Left colon (tissue), 2 donors: ENCODE measurements at regions not wholly inside any gene's neighbourhood (a gene's known extent, or its start where the extent isn't known, plus 50 kb on each side); places are given as distances from the start of the nearest gene placed in this dataset.

Experiments
- ATAC-seq: fragments of 200-7000 bp; cut with Tn5 transposase; one replicate; pipeline ENCODE4 v1.9.1; 2020; ENCODE audit warnings: mild to moderate bottlenecking, moderate library complexity
- DNase-seq, 2 donors: peaks; one replicate each; pipeline ENCODE4 v3.0.0-alpha.2; 2020
- intact Hi-C, 2 donors: fragments of 100-400 bp; cut with DNase I in 1 of 2; cut with micrococcal nuclease in 1 of 2; formaldehyde crosslinking; loops; one replicate each; pipeline versions ENCODE4 v1.11.2 to v1.14.0; 2022; cut with DNase I, micrococcal nuclease
- donor health status: DM: no; HTN: no; CAD: no.
- donor health status: DM: yes; HTN: yes; CAD: no.

DNA sequence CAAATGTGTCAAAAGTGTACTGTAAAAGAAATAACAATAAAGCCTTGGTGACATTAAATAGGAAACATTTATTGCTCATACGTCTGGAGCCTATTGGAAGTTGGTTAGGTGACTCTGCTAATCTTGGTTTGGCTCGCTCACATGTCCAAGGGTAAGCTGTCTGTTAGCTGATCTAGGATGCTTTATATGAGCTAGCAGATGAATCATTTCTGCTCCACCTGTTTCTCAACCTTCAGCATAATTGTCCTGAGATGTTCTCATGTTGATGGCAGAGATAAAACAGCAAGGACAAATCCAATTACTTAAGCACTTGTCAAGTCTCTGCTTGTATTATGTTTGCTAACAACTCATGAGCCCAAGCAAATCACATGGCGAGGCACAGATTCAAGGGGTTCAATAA, 56.0 kb upstream of the CD53 start:
- DNase-seq = no peak
- ATAC-seq = no peak
- intact Hi-C loops = no loop called here

DNA sequence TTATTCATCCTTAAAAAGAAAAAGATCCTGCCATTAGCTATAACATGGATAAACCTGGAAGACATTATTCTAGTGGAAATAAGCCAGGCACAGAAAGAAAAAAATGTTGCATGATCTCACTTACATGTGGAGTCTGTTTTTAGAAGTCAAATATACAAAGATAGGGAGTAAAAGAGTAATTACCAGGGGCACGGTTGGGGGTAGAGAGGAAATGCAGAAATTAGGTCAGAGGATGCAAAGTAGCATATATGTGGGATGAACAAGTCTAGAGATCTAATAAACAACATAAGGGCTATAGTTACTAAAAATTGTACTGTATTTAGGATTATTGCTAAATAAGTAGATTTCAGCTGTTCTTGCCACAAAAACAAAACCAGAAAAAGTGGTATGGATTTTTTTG, 61.4 kb upstream of the CD53 start:
- no peak for DNase-seq
- intact Hi-C loops = no loop called here
- no peak for ATAC-seq

DNA sequence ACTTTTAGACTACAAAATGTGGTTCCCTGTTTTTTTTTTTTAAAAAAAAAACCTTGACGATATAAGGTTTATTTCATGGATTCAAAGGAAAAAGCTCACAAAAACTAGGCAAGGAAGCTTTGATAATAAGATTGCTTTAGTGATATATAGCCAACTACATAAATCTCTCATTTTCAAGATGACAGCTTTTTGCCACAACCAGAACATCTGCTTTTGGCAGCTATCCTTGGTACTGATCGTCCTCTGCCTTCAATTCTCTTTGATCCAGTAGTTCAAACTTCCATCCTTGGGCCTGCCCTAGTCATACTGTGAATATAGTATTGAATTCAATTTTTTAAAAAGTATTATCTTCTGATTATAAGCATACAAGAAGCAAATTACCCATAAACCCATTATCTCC, 72.9 kb upstream of the CD53 start:
- no peak for ATAC-seq
- intact Hi-C loops = no loop called here
- no peak for DNase-seq

DNA sequence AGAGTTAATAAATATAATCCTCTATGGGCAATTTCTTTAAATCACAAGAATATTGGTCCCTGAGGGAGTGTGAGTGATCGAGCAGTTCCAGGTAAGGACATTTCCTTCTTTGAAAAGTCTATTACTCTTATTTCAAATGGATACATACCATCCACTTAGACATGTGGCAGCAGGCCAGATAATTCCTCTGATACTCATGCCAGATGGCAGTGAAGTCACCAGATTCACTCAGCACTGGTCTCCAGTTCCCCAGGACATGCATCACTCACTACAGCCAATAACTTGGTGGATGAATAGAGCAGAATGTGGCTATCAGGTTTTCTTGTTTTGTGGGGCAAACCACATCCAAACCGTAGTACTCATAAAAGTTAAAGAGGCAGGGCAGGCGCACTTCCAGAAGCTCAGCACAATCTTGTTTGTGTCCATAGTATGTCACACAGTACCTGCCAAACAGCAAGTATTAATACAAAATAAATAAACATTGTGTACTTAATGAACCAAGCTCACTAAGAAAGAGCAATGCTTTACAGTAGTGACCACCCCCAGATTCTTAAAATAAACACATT, 74.2 kb upstream of the CD53 start:
- no peak for DNase-seq
- ATAC-seq = no peak
- intact Hi-C loops = no loop called here

DNA sequence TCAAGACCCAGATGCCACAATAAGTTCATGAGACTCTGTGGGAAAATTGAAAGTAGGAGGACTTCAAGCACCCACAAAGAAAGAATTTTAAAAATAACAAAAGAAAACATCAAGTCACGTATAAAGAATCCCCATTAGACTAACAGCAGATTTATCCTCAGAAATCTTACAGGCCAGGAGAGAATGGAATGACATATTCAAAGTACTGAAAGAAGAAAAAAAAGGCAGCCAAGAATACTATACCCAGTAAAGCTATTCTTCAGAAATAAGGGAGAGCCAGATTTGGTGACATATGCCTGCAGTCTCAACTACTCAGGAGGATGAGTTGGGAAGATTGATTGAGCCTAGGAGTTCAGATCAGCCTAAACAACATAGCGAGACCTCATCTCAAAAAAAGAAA, 84.3 kb upstream of the CD53 start:
- intact Hi-C loops = loop anchor here in 1 of 2 donors (10.0 kb wide), 1 partner anchor 244 kb away; no protein-coding TSS in a partner anchor
- ATAC-seq = no peak
- DNase-seq = no peak

DNA sequence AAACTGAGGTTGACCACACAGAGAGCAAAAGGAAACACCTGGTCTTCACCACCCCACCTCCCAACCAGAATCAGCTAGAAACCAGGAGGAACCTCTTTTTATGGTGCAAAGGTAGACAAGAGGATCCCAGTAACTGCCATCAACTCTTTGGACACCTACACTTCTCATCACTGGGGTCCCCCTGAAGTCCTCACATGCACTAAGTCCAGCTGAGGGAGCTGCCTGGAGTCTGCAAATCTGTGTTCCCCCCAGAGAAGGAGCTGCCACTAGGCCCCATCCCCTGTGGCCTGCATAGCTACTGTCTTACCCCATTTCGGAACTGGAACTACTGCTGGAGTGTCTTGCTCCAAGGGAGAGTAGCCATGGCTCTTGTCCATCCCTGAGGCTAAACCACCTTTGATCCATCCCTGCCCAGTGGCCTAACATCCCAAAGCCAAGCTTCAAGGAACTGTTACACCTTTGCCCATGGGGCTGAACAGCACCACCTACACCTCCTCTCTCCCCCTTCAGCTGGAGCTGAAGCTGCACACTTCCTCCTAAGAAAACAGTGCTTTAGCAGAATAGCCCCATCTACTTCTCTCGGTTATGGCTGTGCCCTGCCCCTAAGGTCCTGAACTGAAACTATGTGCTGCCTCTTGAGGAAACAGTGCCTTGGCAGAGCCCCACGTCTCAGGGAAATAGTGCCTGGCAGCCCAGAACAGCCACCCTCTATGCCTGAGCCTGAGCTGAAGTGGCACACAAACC, 85.4 kb upstream of the CD53 start:
- ATAC-seq (peak; percentile 37), DNase-seq (peak in 1 of 2 donors; percentile 18)
- intact Hi-C loops = loop anchor here in 1 of 2 donors (10.0 kb wide), 1 partner anchor 243 kb away; no protein-coding TSS in a partner anchor

DNA sequence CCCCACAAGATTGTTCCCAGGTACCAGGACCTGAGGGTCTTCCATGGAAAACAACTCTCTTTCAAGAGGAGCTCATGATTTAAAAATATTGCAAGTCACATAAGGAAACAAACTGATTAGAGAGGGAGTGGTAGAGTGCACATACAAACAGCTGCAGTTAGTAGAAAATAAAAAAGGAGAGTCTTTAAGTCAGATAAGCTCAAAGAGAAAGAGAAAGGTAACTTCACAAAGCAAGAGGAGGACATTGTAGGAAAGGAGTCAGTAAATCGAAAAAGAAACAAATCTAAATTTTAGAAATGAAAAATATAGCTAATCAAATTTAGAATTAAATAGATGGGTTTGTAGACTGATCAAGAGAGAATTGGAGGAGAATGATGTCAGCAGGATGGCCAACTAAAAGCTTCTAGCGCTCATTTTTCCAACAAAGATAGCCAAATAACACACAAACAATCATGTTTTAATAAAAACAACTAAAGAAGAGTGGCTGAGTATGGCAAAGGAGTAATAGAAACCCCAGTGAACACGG, 86.1 kb upstream of the CD53 start:
- DNase-seq (no peak), ATAC-seq (no peak)
- intact Hi-C loops = loop anchor here in 1 of 2 donors (10.0 kb wide), 1 partner anchor 242 kb away; no protein-coding TSS in a partner anchor

DNA sequence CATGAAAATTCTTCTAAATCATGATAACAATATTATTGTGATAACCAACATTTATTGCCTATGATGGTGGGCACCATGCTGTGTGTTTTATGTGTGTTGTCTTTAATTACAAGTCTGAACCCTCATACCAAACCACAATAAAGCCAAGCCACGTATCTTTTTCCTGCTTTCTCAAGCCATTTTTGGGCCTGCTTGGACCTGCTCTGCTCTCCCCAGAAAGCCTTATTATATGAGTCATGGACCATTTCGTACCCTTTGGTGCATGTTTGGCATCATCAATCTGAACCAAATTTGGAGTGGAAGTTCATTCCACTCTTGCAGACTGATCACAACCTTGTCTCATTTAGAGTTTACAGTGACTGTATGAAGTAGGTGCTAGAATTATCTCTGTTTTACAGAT, 87.3 kb upstream of the CD53 start:
- no peak for ATAC-seq
- intact Hi-C loops = loop anchor here in 1 of 2 donors (10.0 kb wide), 1 partner anchor 241 kb away; no protein-coding TSS in a partner anchor
- DNase-seq = no peak

DNA sequence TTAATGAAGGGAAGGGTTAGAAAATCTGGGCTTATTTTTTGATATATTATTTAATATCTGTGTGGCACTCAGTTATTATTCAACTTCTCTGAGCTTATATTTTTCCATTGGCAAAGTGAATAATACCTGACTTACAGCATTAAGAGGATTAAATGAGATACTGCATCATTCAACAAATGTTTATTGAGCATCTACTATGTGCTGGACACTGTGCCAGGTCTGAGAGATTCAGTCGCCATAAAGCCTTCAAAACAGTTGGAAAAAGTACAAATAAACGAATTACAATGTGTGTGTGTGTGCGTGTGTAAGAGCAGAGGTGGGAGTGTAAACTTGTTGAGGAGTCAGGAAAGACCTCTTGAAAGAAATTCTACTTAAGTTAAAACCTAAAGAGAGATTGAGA, 87.9 kb upstream of the CD53 start:
- intact Hi-C loops = loop anchor here in 1 of 2 donors (10.0 kb wide), 1 partner anchor 240 kb away; no protein-coding TSS in a partner anchor

DNA sequence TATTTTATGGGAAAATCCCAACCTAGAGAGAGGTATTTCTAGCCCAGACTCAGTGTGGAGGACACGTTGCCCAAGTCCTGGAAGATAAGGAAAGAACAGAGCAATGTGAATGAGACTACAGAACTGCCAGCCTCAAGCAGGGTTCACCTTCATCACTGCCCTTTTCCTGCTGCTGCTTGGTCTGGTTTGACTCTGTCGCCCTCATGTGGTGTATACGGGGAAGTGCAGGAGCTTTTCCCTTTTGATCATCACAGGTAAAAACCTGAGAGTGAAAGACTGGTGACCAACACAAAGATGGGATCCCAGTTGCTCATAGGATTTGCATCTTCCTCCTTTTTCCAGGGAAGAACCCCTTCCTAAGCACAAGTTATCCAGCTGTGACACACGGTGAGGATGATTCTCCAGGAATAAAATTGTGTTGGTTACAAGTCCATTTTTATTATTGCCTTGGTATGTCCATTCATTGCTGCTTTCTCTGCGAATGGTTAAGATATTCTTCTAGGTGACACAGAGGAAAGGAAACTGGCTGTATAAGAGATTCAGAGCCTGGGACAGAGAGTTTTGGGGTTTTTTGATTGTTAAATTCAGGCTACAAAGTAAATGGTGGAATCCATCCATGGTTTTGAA, 89.5 kb upstream of the CD53 start:
- DNase-seq (peak in 1 of 2 donors; percentile 25), ATAC-seq (peak; percentile 60)
- intact Hi-C loops = loop anchor here in 1 of 2 donors (5.0 to 10.0 kb wide), 2 partner anchors 151 to 239 kb away; no protein-coding TSS in a partner anchor

More for the DNA sequence above, 87.9 kb upstream of the CD53 start:
- no peak for ATAC-seq
- DNase-seq = no peak

DNA sequence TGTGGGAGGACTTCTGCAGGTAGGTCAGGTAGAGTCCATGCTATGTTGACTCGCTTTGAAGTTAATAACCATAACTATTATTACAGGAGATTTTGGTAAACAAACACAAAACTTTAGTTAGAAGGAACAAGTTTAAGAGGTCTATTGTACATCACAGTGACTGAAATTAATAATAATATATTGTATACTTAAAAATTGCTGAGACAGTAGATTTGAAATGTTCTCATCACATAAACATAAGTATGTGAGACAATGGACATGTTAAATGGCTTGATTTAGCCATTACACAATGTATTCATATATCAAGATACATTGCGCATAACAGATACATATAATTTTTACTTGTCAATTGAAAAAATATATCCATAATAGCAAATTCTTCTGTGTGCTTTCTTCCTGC, 91.4 kb upstream of the CD53 start:
- intact Hi-C loops = loop anchor here in 1 of 2 donors (5.0 to 10.0 kb wide), 2 partner anchors 149 to 237 kb away; no protein-coding TSS in a partner anchor
- no peak for DNase-seq
- no peak for ATAC-seq

DNA sequence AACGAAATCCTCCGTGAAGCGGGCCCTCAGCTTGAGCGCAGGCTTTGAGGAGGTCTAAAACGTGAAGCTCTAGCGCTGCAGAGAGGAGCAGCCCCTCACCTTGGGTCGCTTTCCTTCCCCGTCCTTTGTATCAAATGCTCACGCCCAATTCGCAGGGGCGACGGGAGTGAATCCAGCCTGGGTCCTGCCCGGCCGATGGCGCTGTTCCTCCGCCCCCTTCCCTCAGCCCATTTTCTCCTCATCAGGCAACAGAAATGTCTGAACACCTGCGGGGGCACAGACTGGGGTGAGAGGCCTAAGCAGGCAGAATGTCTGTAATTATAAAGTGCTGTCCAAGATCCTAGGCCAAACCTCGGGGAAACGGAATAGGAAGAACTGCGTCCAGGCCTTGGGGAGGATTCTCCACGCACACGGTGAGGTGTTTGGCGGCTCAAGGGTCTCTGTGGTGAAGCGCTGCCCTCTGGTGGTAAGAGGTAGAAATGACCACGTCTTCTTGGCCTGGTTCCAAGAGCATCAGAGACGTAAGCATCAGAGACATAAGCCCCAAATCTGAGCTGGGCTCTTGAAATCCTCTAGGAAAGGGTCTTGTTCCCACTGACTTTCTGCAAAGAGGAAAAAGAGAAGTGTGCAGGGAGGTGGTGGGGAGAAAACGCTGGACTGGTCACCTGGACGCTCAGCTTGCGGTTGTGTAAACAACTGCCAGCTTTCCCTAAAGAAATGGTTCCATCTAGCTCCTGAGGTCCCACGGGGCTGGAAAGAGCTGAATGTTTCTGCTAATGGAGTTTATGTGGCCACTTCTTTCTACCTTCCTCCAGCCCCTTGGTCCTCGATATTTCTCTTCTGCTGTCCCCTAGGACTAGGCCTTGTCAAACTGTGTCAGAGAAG, 92.1 kb upstream of the CD53 start:
- peak in 1 of 2 donors; percentile 56 for DNase-seq
- intact Hi-C loops = loop anchor here in 1 of 2 donors (5.0 to 10.0 kb wide), 2 partner anchors 149 to 236 kb away; no protein-coding TSS in a partner anchor
- ATAC-seq = peak; percentile 45

DNA sequence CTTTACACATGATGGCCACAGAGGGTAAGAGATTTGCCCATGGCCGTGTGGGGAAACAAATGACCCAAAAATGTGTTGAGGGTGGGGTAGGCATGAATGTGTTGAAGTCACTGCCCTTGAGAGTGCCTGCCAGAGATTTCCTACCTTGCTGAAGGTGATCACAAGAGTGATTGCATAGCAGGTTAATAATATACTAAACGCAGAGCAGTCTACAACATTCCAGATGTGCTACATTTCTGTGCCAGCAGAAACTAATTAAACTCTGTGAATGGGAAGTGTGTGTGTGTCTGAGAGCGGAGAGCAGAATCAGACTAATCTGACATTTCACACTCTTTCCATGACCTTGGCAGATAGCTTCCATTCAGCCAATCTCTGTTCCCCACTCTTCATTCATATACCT, 93.3 kb upstream of the CD53 start:
- peak; percentile 26 for ATAC-seq
- no peak for DNase-seq
- intact Hi-C loops = loop anchor here in 1 of 2 donors (5.0 to 10.0 kb wide), 2 partner anchors 147 to 235 kb away; no protein-coding TSS in a partner anchor

DNA sequence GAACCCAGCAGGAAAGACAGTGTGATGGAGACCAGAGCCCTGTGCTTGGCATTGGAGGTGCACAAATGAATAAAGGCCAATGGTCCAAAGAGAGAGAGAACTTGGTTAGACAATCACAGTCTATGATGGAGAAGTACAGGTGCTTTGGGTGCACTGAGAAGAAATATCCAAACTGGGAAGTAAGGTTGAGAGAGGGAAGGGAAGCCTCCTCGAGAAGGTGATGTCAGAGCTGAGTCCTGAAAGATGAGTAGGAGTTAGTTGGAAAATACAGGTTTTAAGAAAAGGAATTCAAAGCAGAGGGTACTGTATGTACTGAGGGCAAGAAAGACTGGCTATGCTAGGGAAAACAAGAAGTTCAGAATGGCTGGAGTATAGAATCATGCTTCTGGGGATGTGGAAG, 94.1 kb upstream of the CD53 start:
- DNase-seq = no peak
- no peak for ATAC-seq
- intact Hi-C loops = no loop called here

DNA sequence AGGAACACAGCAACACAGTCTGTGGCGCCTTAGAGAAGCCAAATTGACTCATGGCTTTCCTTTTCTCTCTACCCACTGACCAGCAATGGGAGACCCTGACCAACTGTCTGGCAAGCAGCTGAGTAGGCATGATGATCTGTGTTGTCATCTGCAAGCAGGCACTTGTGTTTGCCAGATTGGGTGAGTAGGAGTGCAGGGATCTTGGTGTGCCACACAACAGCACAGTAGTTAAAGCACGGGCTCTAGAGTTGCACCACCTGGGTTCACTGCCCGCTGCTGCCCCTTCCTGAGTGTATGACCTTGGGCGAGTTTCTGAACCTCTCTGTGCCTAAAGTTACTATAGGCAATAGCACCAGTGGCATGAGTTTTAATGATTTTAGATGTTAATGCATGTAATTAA, 95.7 kb upstream of the CD53 start:
- no peak for DNase-seq
- ATAC-seq = no peak
- intact Hi-C loops = no loop called here

DNA sequence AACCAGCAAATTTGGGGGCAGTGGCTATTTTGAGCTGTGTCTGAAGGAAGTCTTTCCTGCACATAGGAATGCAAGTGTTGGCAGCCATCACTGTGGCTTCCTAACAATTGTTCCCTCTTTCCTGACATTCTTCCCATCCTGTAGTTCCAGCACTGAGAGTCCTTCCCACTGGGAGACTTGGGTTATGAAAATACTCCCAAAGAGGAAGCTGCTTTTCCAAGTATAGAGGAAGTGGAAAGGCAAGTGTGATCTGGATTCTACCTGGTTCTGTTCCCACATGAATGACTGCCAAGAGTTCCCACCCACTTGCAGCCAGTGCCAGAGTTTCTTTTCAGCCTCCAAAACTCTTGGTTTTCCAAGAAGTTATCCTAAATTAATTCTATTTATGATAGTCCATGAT, 98.5 kb upstream of the CD53 start:
- ATAC-seq (no peak), DNase-seq (no peak)
- intact Hi-C loops = no loop called here

DNA sequence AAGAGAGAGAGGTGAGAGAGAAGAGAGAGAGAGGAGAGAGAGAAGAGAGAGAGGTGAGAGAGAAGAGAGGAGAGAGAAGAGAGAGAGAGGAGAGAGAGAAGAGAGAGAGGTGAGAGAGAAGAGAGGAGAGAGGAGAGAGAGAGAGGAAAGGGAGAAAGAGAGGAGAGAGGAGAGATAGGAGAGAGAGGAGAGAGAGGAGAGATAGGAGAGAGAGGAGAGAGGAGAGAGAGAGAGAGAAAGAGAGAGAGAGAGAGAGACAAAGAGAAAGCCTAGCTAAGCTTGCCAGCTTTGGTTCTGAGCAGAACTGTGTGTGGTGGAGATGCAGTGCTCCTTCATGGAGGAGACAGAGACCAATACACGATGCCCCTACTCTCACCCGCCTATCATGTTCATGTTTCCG, 99.1 kb upstream of the KCNA3 start:
- ATAC-seq (no peak), DNase-seq (no peak)
- intact Hi-C loops = no loop called here

DNA sequence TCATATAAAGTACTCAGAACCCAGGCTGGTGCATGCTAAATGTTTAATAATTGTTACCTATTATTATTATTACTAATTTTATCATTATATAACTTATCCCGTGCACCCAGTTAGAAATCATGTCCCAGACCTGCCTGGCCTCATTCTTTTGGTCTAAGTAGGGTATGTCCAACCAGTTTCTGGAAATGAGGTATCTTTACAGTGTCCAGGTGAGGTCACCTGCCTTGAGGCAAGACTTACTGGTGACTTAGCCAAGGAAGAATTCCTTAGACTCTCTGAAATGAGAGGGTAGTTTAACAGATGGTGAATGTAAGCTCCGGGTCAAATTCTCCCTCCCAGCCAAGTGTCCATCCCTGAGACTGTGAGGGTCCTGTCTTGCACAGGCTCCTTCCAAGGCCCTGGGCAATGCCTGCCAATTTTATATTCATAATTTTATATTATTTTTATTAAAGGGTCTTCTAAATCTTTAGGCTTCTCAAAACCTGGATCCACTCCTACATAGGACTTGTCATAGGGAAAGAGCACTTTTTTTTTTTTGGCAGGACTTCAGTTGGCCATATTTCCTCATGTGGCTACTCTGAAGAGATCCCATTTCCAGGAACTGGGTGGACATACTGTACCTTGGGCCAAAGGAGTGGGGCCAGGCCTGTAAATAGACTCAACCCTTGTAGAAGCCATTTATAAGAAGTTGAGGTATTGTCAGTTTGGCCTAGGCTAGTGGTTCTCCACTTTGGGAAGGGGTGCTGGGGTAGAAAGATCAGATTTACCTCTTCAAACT, 96.7 kb upstream of the KCNA3 start:
- no peak for ATAC-seq
- intact Hi-C loops = no loop called here
- no peak for DNase-seq
